GM23248 (cell line): ENCODE measurements at regions not wholly inside any gene's neighbourhood (a gene's known extent, or its start where the extent isn't known, plus 50 kb on each side); places are given as distances from the start of the nearest gene placed in this dataset.
A peak's percentile ranks its signal among the peaks of the same experiment; 100 is the strongest.

Experiments
- DNase-seq: peaks from one replicate; pipeline ENCODE4 v3.0.0-alpha.2; 2015
- H2AFZ ChIP-seq: fragments of 200-600 bp; sonication (generic); 2 replicates; pipeline ENCODE4 v1.6.1; 2016; ENCODE audit warnings: antibody characterized with exemption
- H3F3A ChIP-seq: fragments of 200-600 bp; sonication (generic); 2 replicates; pipeline ENCODE4 v1.6.1; 2016; ENCODE audit warnings: mild to moderate bottlenecking, antibody characterized with exemption, mixed run types; ENCODE audit not compliant: insufficient read depth
- H3K27ac ChIP-seq: fragments of 200-600 bp; sonication (generic); 2 replicates; pipeline ENCODE4 v1.5.1; 2016; ENCODE audit warnings: mild to moderate bottlenecking
- H3K27me3 ChIP-seq: fragments of 200-600 bp; sonication (generic); replicated peaks from 2 replicates; pipeline ENCODE4 v1.6.1; 2016; ENCODE audit warnings: mild to moderate bottlenecking; ENCODE audit not compliant: insufficient read depth
- H3K36me3 ChIP-seq: fragments of 200-600 bp; sonication (generic); 2 replicates; pipeline ENCODE4 v1.6.1; 2016; ENCODE audit warnings: low read depth, mild to moderate bottlenecking
- H3K4me1 ChIP-seq: fragments of 200-600 bp; sonication (generic); 2 replicates; pipeline ENCODE4 v1.6.1; 2016; ENCODE audit warnings: mild to moderate bottlenecking; ENCODE audit not compliant: insufficient read depth
- H3K4me2 ChIP-seq: fragments of 200-600 bp; sonication (generic); one replicate; pipeline ENCODE4 v1.6.1; 2016; ENCODE audit warnings: mild to moderate bottlenecking; ENCODE audit not compliant: unreplicated experiment
- H3K4me3 ChIP-seq: fragments of 200-600 bp; sonication (generic); 2 replicates; pipeline ENCODE4 v1.5.1; 2016; ENCODE audit warnings: mild to moderate bottlenecking
- H3K79me2 ChIP-seq: fragments of 200-600 bp; sonication (generic); 2 replicates; pipeline ENCODE4 v1.6.1; 2016; ENCODE audit warnings: mild to moderate bottlenecking; ENCODE audit not compliant: insufficient read depth
- H3K9ac ChIP-seq: fragments of 200-600 bp; sonication (generic); 2 replicates; pipeline ENCODE4 v1.6.1; 2016; ENCODE audit warnings: mild to moderate bottlenecking
- H3K9me2 ChIP-seq: fragments of 200-600 bp; sonication (generic); 2 replicates; pipeline ENCODE4 v1.6.1; 2016; ENCODE audit warnings: mixed run types, mild to moderate bottlenecking, moderate library complexity; ENCODE audit not compliant: insufficient read depth
- H3K9me3 ChIP-seq: fragments of 200-600 bp; sonication (generic); one replicate; pipeline ENCODE4 v1.6.1; 2017; ENCODE audit warnings: low read depth
- H4K20me1 ChIP-seq: fragments of 200-600 bp; sonication (generic); 2 replicates; pipeline ENCODE4 v1.6.0; 2016; ENCODE audit not compliant: insufficient read depth
- EZH2 ChIP-seq: fragments of 200-600 bp; sonication (generic); IDR thresholded peaks from 2 replicates; pipeline ENCODE4 v1.6.1; 2018; ENCODE audit warnings: antibody characterized with exemption, mild to moderate bottlenecking; ENCODE audit not compliant: insufficient read depth, poor library complexity, severe bottlenecking
- EZH2phosphoT487 ChIP-seq: fragments of 200-600 bp; sonication (generic); IDR thresholded peaks from 2 replicates; pipeline ENCODE4 v1.6.1; 2018; ENCODE audit warnings: antibody characterized with exemption, moderate library complexity, mild to moderate bottlenecking, low read depth; ENCODE audit not compliant: insufficient read depth
- WGBS, 2 experiments: methylation state at CpG; one replicate each; pipeline ENCODE4 v1.1.6; 2015 to 2017; ENCODE audit warnings: low lambda C conversion rate in 2 of 2, low coverage in 1 of 2; ENCODE audit errors: missing lambda C conversion rate in 2 of 2; 5-methylcytosine and 5-hydroxymethylcytosine counted together
- in situ Hi-C: fragments of 300-500 bp; cut with MboI; formaldehyde crosslinking; loops from 2 replicates; pipeline ENCODE4 v1.15.0; 2020

GRCh38 chr9:108665521-108666239, 190.1 kb downstream of the ACTL7B start:
- 74 to 81% methylated on average over 4 of the region's 4 CpGs for WGBS, 2 experiments
- no peak for TF ChIP-seq EZH2phosphoT487
- no peak for TF ChIP-seq EZH2
- Histone ChIP-seq H3K4me3 (no peak overlapping the region), H3K27ac (peak overlapping the region; percentile 40), H3K79me2 (no peaks in the 10 kb centered on the region), H3K9me2 (no peaks in the 10 kb centered on the region), H3K9me3 (no peaks in the 10 kb centered on the region), H3K27me3 (no peaks in the 10 kb centered on the region), H3K4me1 (peaks cover 53% of the 10 kb centered on the region), H4K20me1 (no peaks in the 10 kb centered on the region), H2AFZ (no peak overlapping the region), H3K36me3 (no peaks in the 10 kb centered on the region), H3K9ac (no peak overlapping the region), H3K4me2 (peak overlapping the region; percentile 10), H3F3A (peaks cover 43% of the 10 kb centered on the region)
- no peak for DNase-seq
- in situ Hi-C loops = loop anchor here (10.0 kb wide), 1 partner anchor 1191 kb away; no protein-coding TSS in a partner anchor

GRCh38 chr9:108664309-108665255, 191.2 kb downstream of the ACTL7B start:
- in situ Hi-C loops = loop anchor here (10.0 kb wide), 1 partner anchor 1190 kb away; no protein-coding TSS in a partner anchor
- peak; percentile 71 for DNase-seq
- H3K79me2 ChIP-seq = no peaks in the 10 kb centered on the region
- H3K27ac ChIP-seq = no peak overlapping the region
- H3F3A ChIP-seq = peaks cover 43% of the 10 kb centered on the region
- no peaks in the 10 kb centered on the region for H3K9me2 ChIP-seq
- H3K36me3 ChIP-seq = no peaks in the 10 kb centered on the region
- peak overlapping the region; percentile 39 for H3K4me2 ChIP-seq
- no peak overlapping the region for H3K4me3 ChIP-seq
- TF ChIP-seq EZH2phosphoT487 (no peak), EZH2 (no peak)
- no peaks in the 10 kb centered on the region for H3K9me3 ChIP-seq
- H3K9ac ChIP-seq = no peak overlapping the region
- H2AFZ ChIP-seq = no peak overlapping the region
- no peaks in the 10 kb centered on the region for H3K27me3 ChIP-seq
- 38 to 39% methylated on average over 5 of the region's 5 CpGs for WGBS, 2 experiments
- H4K20me1 ChIP-seq = no peaks in the 10 kb centered on the region
- H3K4me1 ChIP-seq = peaks cover 52% of the 10 kb centered on the region

- Histone ChIP-seq H3K4me2 (peak overlapping the region; percentile 39), H3K79me2 (no peaks in the 10 kb centered on the region), H3K27ac (peak overlapping the region; percentile 8; the same call in 1 of the 2 replicates), H3K9me3 (no peaks in the 10 kb centered on the region), H3K9ac (no peak overlapping the region), H3F3A (peaks cover 38% of the 10 kb centered on the region), H4K20me1 (no peaks in the 10 kb centered on the region), H3K27me3 (no peaks in the 10 kb centered on the region), H2AFZ (no peak overlapping the region), H3K36me3 (no peaks in the 10 kb centered on the region), H3K4me1 (peaks cover 42% of the 10 kb centered on the region), H3K4me3 (no peak overlapping the region), H3K9me2 (no peaks in the 10 kb centered on the region)
- DNase-seq = peak; percentile 72
- in situ Hi-C loops = loop anchor here (10.0 kb wide), 1 partner anchor 1189 kb away; no protein-coding TSS in a partner anchor
- no peak for TF ChIP-seq EZH2
- no peak for TF ChIP-seq EZH2phosphoT487
- 41 to 44% methylated on average over 2 of the region's 2 CpGs for WGBS, 2 experiments
These were observed 192.4 kb downstream of the ACTL7B start for GRCh38 chr9:108663422-108663821.

GRCh38 chr9:108662956-108663355, 192.8 kb downstream of the ACTL7B start:
- H3K4me1 ChIP-seq = peaks cover 40% of the 10 kb centered on the region
- H3K36me3 ChIP-seq = no peaks in the 10 kb centered on the region
- no peaks in the 10 kb centered on the region for H3K27me3 ChIP-seq
- H3K79me2 ChIP-seq = no peaks in the 10 kb centered on the region
- no peaks in the 10 kb centered on the region for H3K9me2 ChIP-seq
- peak; percentile 12 for DNase-seq
- H3K27ac ChIP-seq = peak overlapping the region; percentile 8; the same call in 1 of the 2 replicates
- no peaks in the 10 kb centered on the region for H3K9me3 ChIP-seq
- TF ChIP-seq EZH2phosphoT487 (no peak), EZH2 (no peak)
- WGBS, 2 experiments = 77 to 87% methylated on average over 4 of the region's 4 CpGs
- H2AFZ ChIP-seq = no peak overlapping the region
- H4K20me1 ChIP-seq = no peaks in the 10 kb centered on the region
- H3K9ac ChIP-seq = no peak overlapping the region
- H3F3A ChIP-seq = peaks cover 38% of the 10 kb centered on the region
- in situ Hi-C loops = loop anchor here (10.0 kb wide), 1 partner anchor 1188 kb away; no protein-coding TSS in a partner anchor
- H3K4me3 ChIP-seq = no peak overlapping the region
- H3K4me2 ChIP-seq = peak overlapping the region; percentile 8
